Panc1 (cell line): ENCODE measurements at regions not wholly inside any gene's neighbourhood (a gene's known extent, or its start where the extent isn't known, plus 50 kb on each side); places are given as distances from the start of the nearest gene placed in this dataset.
"Not testable (repeated sequence)": the region's sequence is repeated elsewhere in the genome, so short reads cannot be mapped to it uniquely, and the experiment has no call there.

ENCODE experiments used
- ATAC-seq: fragments of 200-7000 bp; cut with Tn5 transposase; 2 replicates; pipeline ENCODE4 v1.9.1; 2020; ENCODE audit warnings: mild to moderate bottlenecking, moderate library complexity
- BruUV-seq: library from RNA; stranded (reverse); fragments of 400-500 nt; replicated peaks from 2 replicates; lab custom pipeline; 2021; lab: Mats Ljungman, UMichigan
- CTCF ChIA-PET: fragments of 300-600 bp; sonication (Branson Sonifier 250); formaldehyde crosslinking; loops from one replicate; lab custom pipeline; 2022; ENCODE audit warnings: antibody characterized with exemption; lab: Charles Lee
- POLR2A ChIA-PET: fragments of 300-600 bp; sonication (Branson Sonifier 250); formaldehyde crosslinking; loops from one replicate; lab custom pipeline; 2022; ENCODE audit warnings: antibody characterized with exemption; lab: Charles Lee
- DNase-seq: peaks from one replicate; pipeline ENCODE4 v3.0.0-alpha.2; 2010; ENCODE audit warnings: low read depth, low spot score
- H3K27ac ChIP-seq: 2 replicates; pipeline ENCODE4 v1.5.1; 2011; ENCODE audit warnings: mild to moderate bottlenecking, low read length, inconsistent platforms
- H3K27me3 ChIP-seq: fragments of 200-500 bp; sonication (Bioruptor generic); 2 replicates; pipeline ENCODE4 v1.6.0; 2014; ENCODE audit warnings: low read length, inconsistent platforms; ENCODE audit not compliant: control insufficient read depth, insufficient read depth
- H3K36me3 ChIP-seq: fragments of 200-500 bp; sonication (Bioruptor generic); 2 replicates; pipeline ENCODE4 v1.5.1; 2014; ENCODE audit warnings: inconsistent platforms, mild to moderate bottlenecking, low read length, moderate library complexity; ENCODE audit not compliant: control insufficient read depth, insufficient read depth
- H3K4me1 ChIP-seq: 2 replicates; pipeline ENCODE4 v1.5.1; 2011; ENCODE audit warnings: inconsistent platforms, mild to moderate bottlenecking, low read length, moderate library complexity; ENCODE audit not compliant: control insufficient read depth, insufficient read depth
- H3K4me3 ChIP-seq, 2 experiments: 2 replicates each; pipeline ENCODE4 v1.5.1; 2011 to 2012; ENCODE audit warnings: low read depth in 2 of 2, low read length in 2 of 2, mild to moderate bottlenecking in 2 of 2, inconsistent platforms in 1 of 2, moderate library complexity in 1 of 2
- H3K9me3 ChIP-seq: fragments of 200-500 bp; sonication (Bioruptor generic); 2 replicates; pipeline ENCODE4 v1.5.1; 2014; ENCODE audit warnings: low read depth, mild to moderate bottlenecking, inconsistent platforms, low read length, moderate library complexity; ENCODE audit not compliant: control insufficient read depth, insufficient read depth
- SIN3A ChIP-seq: IDR thresholded peaks from 2 replicates; pipeline ENCODE4 v1.6.1; 2012; ENCODE audit warnings: low read depth, mild to moderate bottlenecking, low read length, moderate library complexity, borderline replicate concordance; ENCODE audit not compliant: insufficient read depth
- TCF7L2 ChIP-seq: IDR thresholded peaks from 2 replicates; pipeline ENCODE4 v1.6.1; 2011; ENCODE audit warnings: mild to moderate bottlenecking, low read depth, low read length, inconsistent platforms
- in situ Hi-C: cut with HindIII; loops from 2 replicates; pipeline ENCODE4 v1.10.0; 2016; ENCODE audit warnings: low sequenced_read_pairs, low pct_unique_long_range_greater_than_20kb
- intact Hi-C: fragments of 100-400 bp; cut with micrococcal nuclease; formaldehyde crosslinking; loops from one replicate; pipeline ENCODE4 v1.10.0; 2022; ENCODE audit not compliant: unreplicated experiment
- TF ChIP-seq, protein P1 (sequence below): fragments of 450-650 bp; IDR thresholded peaks from 2 replicates; pipeline ENCODE4 v1.5.1; 2017; ENCODE audit warnings: mild to moderate bottlenecking
- TF ChIP-seq, protein P2 (sequence below), 2 experiments: IDR thresholded peaks; 2 replicates each; pipeline ENCODE4 v1.6.1; 2011 to 2012; ENCODE audit warnings: low read depth in 2 of 2, control low read depth in 1 of 2, low read length in 1 of 2, mild to moderate bottlenecking in 1 of 2, moderate library complexity in 1 of 2; ENCODE audit not compliant: insufficient read depth in 1 of 2

DNA sequence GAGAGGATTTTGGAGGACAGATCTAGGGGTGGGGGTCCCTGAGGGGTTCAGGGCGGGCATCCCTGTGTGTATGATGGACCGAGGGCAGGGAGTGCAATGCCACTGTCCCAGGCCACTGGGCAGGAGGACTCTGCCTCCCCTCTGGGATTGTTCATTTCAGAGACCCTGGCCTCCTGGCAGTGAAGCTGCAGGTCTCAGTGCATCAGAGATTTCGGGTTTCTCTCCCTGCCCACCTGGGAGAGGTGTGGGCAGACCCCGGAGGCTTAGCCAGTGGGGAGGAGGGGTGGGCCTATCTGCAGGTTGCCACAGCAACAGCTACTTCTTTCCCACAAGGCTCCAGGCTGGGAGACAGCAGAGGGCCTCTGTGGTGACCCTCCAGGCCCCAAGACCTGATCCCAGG is 80.1 kb upstream of the LRPAP1 start:
- TF ChIP-seq TCF7L2, result no peak
- TF ChIP-seq SIN3A, result no peak
- TF ChIP-seq, protein P1, sequence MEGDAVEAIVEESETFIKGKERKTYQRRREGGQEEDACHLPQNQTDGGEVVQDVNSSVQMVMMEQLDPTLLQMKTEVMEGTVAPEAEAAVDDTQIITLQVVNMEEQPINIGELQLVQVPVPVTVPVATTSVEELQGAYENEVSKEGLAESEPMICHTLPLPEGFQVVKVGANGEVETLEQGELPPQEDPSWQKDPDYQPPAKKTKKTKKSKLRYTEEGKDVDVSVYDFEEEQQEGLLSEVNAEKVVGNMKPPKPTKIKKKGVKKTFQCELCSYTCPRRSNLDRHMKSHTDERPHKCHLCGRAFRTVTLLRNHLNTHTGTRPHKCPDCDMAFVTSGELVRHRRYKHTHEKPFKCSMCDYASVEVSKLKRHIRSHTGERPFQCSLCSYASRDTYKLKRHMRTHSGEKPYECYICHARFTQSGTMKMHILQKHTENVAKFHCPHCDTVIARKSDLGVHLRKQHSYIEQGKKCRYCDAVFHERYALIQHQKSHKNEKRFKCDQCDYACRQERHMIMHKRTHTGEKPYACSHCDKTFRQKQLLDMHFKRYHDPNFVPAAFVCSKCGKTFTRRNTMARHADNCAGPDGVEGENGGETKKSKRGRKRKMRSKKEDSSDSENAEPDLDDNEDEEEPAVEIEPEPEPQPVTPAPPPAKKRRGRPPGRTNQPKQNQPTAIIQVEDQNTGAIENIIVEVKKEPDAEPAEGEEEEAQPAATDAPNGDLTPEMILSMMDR, result no peak
- in situ Hi-C loops (no loop called here), intact Hi-C loops (no loop called here)
- Histone ChIP-seq H3K27me3 (no peaks in the 10 kb centered on the region; the same call in 1 of the 2 replicates), H3K4me3 (no peak overlapping the region), H3K4me1 (no peaks in the 10 kb centered on the region; the same call in 1 of the 2 replicates), H3K27ac (no peak overlapping the region), H3K36me3 (no peaks in the 10 kb centered on the region), H3K9me3 (no peaks in the 10 kb centered on the region)
- ATAC-seq, result no peak
- POLR2A ChIA-PET, result no interaction called here
- no peak for DNase-seq
- CTCF ChIA-PET, result no interaction called here
- BruUV-seq, result no TSS peak

DNA sequence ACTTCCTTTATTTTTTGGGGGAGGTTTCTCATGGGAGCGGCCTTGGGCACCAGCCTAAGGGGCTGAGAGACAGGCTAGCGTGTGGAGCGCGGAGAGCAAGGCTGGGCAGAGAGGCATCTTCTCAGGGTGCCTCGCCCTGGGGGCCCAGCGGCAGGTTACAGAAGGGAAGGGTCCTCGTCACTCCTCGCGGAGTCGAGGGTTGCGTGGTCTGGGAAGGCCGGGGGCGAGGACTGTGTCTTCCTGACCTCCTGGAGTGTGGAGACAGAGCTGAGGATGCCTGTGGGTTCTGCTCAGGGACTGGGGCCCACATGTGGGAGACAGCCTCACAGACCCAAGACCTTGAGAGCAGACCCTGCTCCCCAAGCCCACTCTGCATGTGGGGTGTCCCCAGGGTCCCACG is 79.6 kb upstream of the LRPAP1 start:
- intact Hi-C loops (no loop called here), in situ Hi-C loops (no loop called here)
- ChIA-PET POLR2A (no interaction called here), CTCF (no interaction called here)
- TF ChIP-seq, protein P1, result no peak
- TF ChIP-seq SIN3A, result no peak
- TF ChIP-seq, protein P2, sequence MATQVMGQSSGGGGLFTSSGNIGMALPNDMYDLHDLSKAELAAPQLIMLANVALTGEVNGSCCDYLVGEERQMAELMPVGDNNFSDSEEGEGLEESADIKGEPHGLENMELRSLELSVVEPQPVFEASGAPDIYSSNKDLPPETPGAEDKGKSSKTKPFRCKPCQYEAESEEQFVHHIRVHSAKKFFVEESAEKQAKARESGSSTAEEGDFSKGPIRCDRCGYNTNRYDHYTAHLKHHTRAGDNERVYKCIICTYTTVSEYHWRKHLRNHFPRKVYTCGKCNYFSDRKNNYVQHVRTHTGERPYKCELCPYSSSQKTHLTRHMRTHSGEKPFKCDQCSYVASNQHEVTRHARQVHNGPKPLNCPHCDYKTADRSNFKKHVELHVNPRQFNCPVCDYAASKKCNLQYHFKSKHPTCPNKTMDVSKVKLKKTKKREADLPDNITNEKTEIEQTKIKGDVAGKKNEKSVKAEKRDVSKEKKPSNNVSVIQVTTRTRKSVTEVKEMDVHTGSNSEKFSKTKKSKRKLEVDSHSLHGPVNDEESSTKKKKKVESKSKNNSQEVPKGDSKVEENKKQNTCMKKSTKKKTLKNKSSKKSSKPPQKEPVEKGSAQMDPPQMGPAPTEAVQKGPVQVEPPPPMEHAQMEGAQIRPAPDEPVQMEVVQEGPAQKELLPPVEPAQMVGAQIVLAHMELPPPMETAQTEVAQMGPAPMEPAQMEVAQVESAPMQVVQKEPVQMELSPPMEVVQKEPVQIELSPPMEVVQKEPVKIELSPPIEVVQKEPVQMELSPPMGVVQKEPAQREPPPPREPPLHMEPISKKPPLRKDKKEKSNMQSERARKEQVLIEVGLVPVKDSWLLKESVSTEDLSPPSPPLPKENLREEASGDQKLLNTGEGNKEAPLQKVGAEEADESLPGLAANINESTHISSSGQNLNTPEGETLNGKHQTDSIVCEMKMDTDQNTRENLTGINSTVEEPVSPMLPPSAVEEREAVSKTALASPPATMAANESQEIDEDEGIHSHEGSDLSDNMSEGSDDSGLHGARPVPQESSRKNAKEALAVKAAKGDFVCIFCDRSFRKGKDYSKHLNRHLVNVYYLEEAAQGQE (IDR thresholded peaks at IDR 0.05; ENCODE audit: insufficient read depth in 1 of 2, low read depth in 2 of 2, low read length in 1 of 2), result no peak
- no peak for ATAC-seq
- H3K36me3 ChIP-seq, result no peaks in the 10 kb centered on the region
- BruUV-seq, result no TSS peak
- no peak for DNase-seq
- H3K4me3 ChIP-seq, result no peak overlapping the region
- H3K27me3 ChIP-seq, result no peaks in the 10 kb centered on the region; the same call in 1 of the 2 replicates
- H3K27ac ChIP-seq, result no peak overlapping the region
- H3K4me1 ChIP-seq, result no peaks in the 10 kb centered on the region; the same call in 1 of the 2 replicates
- H3K9me3 ChIP-seq, result no peaks in the 10 kb centered on the region

DNA sequence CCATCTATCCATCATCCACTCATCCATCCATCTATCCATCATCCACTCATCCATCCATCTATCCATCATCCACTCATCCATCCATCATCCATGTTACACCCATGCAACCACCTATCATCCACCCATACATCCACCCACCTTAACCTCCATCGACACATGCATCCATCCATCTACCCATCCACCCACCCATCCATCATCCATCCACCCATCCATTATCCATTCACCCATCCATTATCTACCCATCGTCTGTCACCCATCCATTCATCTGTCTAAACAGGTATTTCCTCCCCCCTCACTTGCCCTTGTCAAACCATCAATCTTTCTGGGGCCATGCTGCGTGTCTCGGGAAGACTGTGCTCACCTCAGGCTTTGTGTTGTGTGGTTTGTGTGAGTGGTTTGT is 78.6 kb upstream of the LRPAP1 start:
- BruUV-seq, H3K4me1 ChIP-seq, intact Hi-C loops: not testable (repeated sequence)

DNA sequence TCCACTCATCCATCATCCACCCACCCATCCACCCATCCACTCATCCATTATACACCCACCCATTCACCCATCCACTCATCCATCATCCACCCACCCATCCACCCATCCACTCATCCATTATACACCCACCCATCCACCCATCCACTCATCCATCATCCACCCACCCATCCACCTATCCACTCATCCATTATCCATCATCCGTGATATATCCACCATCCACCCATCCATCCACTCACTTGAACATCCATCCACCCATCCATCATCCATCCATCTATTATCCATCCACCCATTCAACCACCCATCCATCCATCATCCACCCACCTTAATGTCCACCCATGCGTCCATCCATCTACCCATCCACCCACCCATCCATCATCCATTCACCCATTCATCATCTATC is 77.7 kb upstream of the LRPAP1 start:
- in situ Hi-C loops, result not testable (repeated sequence)

More for the DNA sequence above, 78.6 kb upstream of the LRPAP1 start:
- POLR2A ChIA-PET, H3K36me3 ChIP-seq, H3K27me3 ChIP-seq, CTCF ChIA-PET, H3K9me3 ChIP-seq, in situ Hi-C loops, DNase-seq, H3K27ac ChIP-seq, ATAC-seq, H3K4me3 ChIP-seq: not testable (repeated sequence)

More for the DNA sequence above, 77.7 kb upstream of the LRPAP1 start:
- CTCF ChIA-PET, H3K27me3 ChIP-seq, intact Hi-C loops, H3K36me3 ChIP-seq, POLR2A ChIA-PET, H3K4me3 ChIP-seq, H3K4me1 ChIP-seq, BruUV-seq, ATAC-seq, H3K27ac ChIP-seq, H3K9me3 ChIP-seq, DNase-seq: not testable (repeated sequence)
